Prostate gland (tissue), 2 donors: ENCODE measurements at regions not wholly inside any gene's neighbourhood (a gene's known extent, or its start where the extent isn't known, plus 50 kb on each side); places are given as distances from the start of the nearest gene placed in this dataset.

ENCODE experiments used
- POLR2AphosphoS5 ChIP-seq: sonication (generic); formaldehyde crosslinking; IDR thresholded peaks from one replicate; pipeline ENCODE4 v1.6.1; 2017; ENCODE audit warnings: antibody characterized with exemption
- TF ChIP-seq, protein P1 (sequence below), 4 experiments: fragments of 200-600 bp in 2 of 4; fragments of 450-650 bp in 2 of 4; sonication (generic) in 2 of 4; IDR thresholded peaks; 1 replicate in 3 of 4; 2 replicates in 1 of 4; pipeline ENCODE4 v1.5.1; 2016 to 2019; ENCODE audit warnings: antibody characterized with exemption in 4 of 4, mild to moderate bottlenecking in 2 of 4, moderate library complexity in 2 of 4

DNA sequence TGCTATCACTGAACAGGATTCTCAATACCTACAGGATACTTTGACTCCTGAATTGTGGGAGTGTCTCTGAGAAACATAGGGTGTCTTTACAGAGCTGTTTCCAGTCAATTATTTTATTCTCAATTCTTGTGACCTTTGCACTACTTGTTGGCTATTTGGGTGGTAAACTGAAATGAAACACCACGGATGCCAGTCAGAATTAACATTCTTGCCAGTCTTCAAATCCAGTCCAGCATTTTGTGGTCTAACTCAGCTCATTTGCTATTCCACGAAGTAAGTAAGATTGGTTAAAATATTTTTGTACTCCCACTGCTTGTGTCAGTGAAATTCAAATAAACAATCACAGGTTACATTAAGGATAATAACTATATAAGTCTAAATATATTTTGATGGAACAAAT is 197.9 kb downstream of the ANKRD50 start:
- TF ChIP-seq, protein P1, sequence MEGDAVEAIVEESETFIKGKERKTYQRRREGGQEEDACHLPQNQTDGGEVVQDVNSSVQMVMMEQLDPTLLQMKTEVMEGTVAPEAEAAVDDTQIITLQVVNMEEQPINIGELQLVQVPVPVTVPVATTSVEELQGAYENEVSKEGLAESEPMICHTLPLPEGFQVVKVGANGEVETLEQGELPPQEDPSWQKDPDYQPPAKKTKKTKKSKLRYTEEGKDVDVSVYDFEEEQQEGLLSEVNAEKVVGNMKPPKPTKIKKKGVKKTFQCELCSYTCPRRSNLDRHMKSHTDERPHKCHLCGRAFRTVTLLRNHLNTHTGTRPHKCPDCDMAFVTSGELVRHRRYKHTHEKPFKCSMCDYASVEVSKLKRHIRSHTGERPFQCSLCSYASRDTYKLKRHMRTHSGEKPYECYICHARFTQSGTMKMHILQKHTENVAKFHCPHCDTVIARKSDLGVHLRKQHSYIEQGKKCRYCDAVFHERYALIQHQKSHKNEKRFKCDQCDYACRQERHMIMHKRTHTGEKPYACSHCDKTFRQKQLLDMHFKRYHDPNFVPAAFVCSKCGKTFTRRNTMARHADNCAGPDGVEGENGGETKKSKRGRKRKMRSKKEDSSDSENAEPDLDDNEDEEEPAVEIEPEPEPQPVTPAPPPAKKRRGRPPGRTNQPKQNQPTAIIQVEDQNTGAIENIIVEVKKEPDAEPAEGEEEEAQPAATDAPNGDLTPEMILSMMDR (IDR thresholded peaks at IDR 0.05), result no peak
- no peak for TF ChIP-seq POLR2AphosphoS5
